HEK293 (cell line): ENCODE measurements at regions not wholly inside any gene's neighbourhood (a gene's known extent, or its start where the extent isn't known, plus 50 kb on each side); places are given as distances from the start of the nearest gene placed in this dataset.

Source experiments
- CTCF ChIA-PET: fragments of 350-600 bp; formaldehyde crosslinking; extraction: SDS; loops from one replicate; lab custom pipeline; 2021; ENCODE audit warnings: antibody characterized with exemption; lab: Yijun Ruan, JAX
- POLR2A ChIA-PET: fragments of 300-600 bp; formaldehyde crosslinking; extraction: SDS; loops from one replicate; lab custom pipeline; 2020; ENCODE audit warnings: antibody characterized with exemption, inconsistent platforms; lab: Yijun Ruan, JAX
- H3K27ac ChIP-seq: fragments of 200-500 bp; sonication (Bioruptor generic); 2 replicates; pipeline ENCODE4 v1.5.1; 2014; ENCODE audit warnings: low read depth, low read length, control low read depth, inconsistent platforms; ENCODE audit errors: extremely low read depth
- H3K36me3 ChIP-seq, 2 experiments: fragments of 200-500 bp in 1 of 2; sonication (Bioruptor generic) in 1 of 2; 1 replicate in 1 of 2; 2 replicates in 1 of 2; pipeline ENCODE4 v1.5.1; 2014 to 2017; ENCODE audit warnings: inconsistent platforms in 2 of 2, low read length in 2 of 2; ENCODE audit not compliant: control insufficient read depth in 2 of 2, insufficient read depth in 1 of 2
- H3K4me1 ChIP-seq: fragments of 200-500 bp; sonication (Bioruptor generic); 2 replicates; pipeline ENCODE4 v1.5.1; 2014; ENCODE audit warnings: mild to moderate bottlenecking, low read length, inconsistent platforms; ENCODE audit not compliant: control insufficient read depth, insufficient read depth
- H3K4me3 ChIP-seq: 2 replicates; pipeline ENCODE4 v1.5.1; 2011; ENCODE audit warnings: low read depth, mild to moderate bottlenecking, control low read depth, low read length, moderate library complexity
- H3K9me3 ChIP-seq: fragments of 200-500 bp; sonication (Bioruptor generic); 2 replicates; pipeline ENCODE4 v1.5.1; 2014; ENCODE audit warnings: low read depth, low read length, inconsistent platforms; ENCODE audit not compliant: control insufficient read depth, insufficient read depth
- HOXA7 ChIP-seq: sonication (generic); formaldehyde crosslinking; IDR thresholded peaks from 2 replicates; pipeline ENCODE4 v1.8.1; 2022; ENCODE audit warnings: missing genetic modification reagents, borderline replicate concordance
- PRDM2 ChIP-seq: fragments of 450-650 bp; formaldehyde crosslinking; IDR thresholded peaks from 2 replicates; pipeline ENCODE4 v1.5.1; 2016; ENCODE audit warnings: missing biosample characterization, missing genetic modification characterization, borderline replicate concordance
- PRDM6 ChIP-seq: fragments of 450-650 bp; formaldehyde crosslinking; IDR thresholded peaks from 2 replicates; pipeline ENCODE4 v1.5.1; 2017; ENCODE audit warnings: missing biosample characterization, missing genetic modification characterization
- WT1 ChIP-seq: fragments of 450-650 bp; formaldehyde crosslinking; IDR thresholded peaks from 2 replicates; pipeline ENCODE4 v1.5.1; 2016; ENCODE audit warnings: missing biosample characterization, missing genetic modification characterization
- ZBTB1 ChIP-seq: fragments of 450-650 bp; formaldehyde crosslinking; IDR thresholded peaks from 2 replicates; pipeline ENCODE4 v1.5.1; 2016; ENCODE audit warnings: missing biosample characterization, missing genetic modification characterization
- ZBTB10 ChIP-seq: fragments of 450-650 bp; formaldehyde crosslinking; IDR thresholded peaks from 2 replicates; pipeline ENCODE4 v1.5.1; 2016; ENCODE audit warnings: missing biosample characterization, missing genetic modification characterization
- ZBTB44 ChIP-seq: fragments of 450-650 bp; IDR thresholded peaks from 2 replicates; pipeline ENCODE4 v1.5.1; 2018; ENCODE audit warnings: missing biosample characterization, mild to moderate bottlenecking, missing genetic modification characterization
- ZBTB6 ChIP-seq: fragments of 450-650 bp; formaldehyde crosslinking; IDR thresholded peaks from 2 replicates; pipeline ENCODE4 v1.5.1; 2017; ENCODE audit warnings: missing biosample characterization, missing genetic modification characterization
- ZNF280C ChIP-seq: fragments of 450-650 bp; formaldehyde crosslinking; IDR thresholded peaks from 2 replicates; pipeline ENCODE4 v1.5.1; 2016; ENCODE audit warnings: missing biosample characterization, missing genetic modification characterization
- ZNF513 ChIP-seq: fragments of 450-650 bp; IDR thresholded peaks from 2 replicates; pipeline ENCODE4 v1.5.1; 2018; ENCODE audit warnings: missing biosample characterization, missing genetic modification characterization
- ZSCAN16 ChIP-seq: fragments of 450-650 bp; formaldehyde crosslinking; IDR thresholded peaks from 2 replicates; pipeline ENCODE4 v1.5.1; 2016; ENCODE audit warnings: missing biosample characterization, missing genetic modification characterization

- CTCF ChIA-PET, result no interaction called here
- Histone ChIP-seq H3K4me1 (no peaks in the 10 kb centered on the region), H3K36me3 (no peaks in the 10 kb centered on the region), H3K9me3 (no peaks in the 10 kb centered on the region), H3K27ac (no peak overlapping the region), H3K4me3 (no peak overlapping the region)
- POLR2A ChIA-PET, result no interaction called here
- no peak for TF ChIP-seq ZBTB6
- no peak for TF ChIP-seq ZBTB10 (tag by site-specific recombination)
- TF ChIP-seq WT1, result no peak
- TF ChIP-seq HOXA7 (CRISPR knock-in tag), result no peak
- TF ChIP-seq ZBTB44, result no peak
- no peak for TF ChIP-seq PRDM2 (tag by site-specific recombination)
- no peak for TF ChIP-seq ZNF280C (tag by site-specific recombination)
- no peak for TF ChIP-seq ZSCAN16 (tag by site-specific recombination)
- no peak for TF ChIP-seq PRDM6 (tag by site-specific recombination)
- no peak for TF ChIP-seq ZBTB1 (tag by site-specific recombination)
- TF ChIP-seq ZNF513 (tag by site-specific recombination), result no peak
Measured at GRCh38 chr16:52350031-52350642, 196.8 kb downstream of the TOX3 start.
